ENCODE measurements at regions not wholly inside any gene's neighbourhood (a gene's known extent, or its start where the extent isn't known, plus 50 kb on each side); places are given as distances from the start of the nearest gene placed in this dataset.

- intact Hi-C loops (cut with DNase I), result no loop called here
- no peak for DNase-seq
Measured at GRCh38 chr2:40879305-40879704, 427.4 kb upstream of the SLC8A1 start.

- intact Hi-C loops (cut with DNase I), result no loop called here
Measured at GRCh38 chr2:40886100-40886499, 434.2 kb upstream of the SLC8A1 start.

GRCh38 chr2:40886655-40887054, 434.8 kb upstream of the SLC8A1 start:
- DNase-seq, result no peak
- intact Hi-C loops (cut with DNase I), result no loop called here

More at GRCh38 chr2:40886100-40886499, 434.2 kb upstream of the SLC8A1 start:
- no peak for DNase-seq

GRCh38 chr2:40896358-40896757, 444.5 kb upstream of the SLC8A1 start:
- intact Hi-C loops (cut with DNase I), result no loop called here
- DNase-seq, result no peak

- no peak for DNase-seq
- intact Hi-C loops (cut with DNase I), result no loop called here
Measured at GRCh38 chr2:40914666-40915065, 462.8 kb upstream of the SLC8A1 start.

- intact Hi-C loops (cut with DNase I), result no loop called here
- no peak for DNase-seq
Measured at GRCh38 chr2:40915651-40916050, 463.8 kb upstream of the SLC8A1 start.

- intact Hi-C loops (cut with DNase I), result no loop called here
- no peak for DNase-seq
Measured at GRCh38 chr2:40935349-40935748, 483.5 kb upstream of the SLC8A1 start.

- intact Hi-C loops (cut with DNase I), result no loop called here
- no peak for DNase-seq
Measured at GRCh38 chr2:40937284-40937683, 485.4 kb upstream of the SLC8A1 start.

- intact Hi-C loops (cut with DNase I), result no loop called here
- DNase-seq, result no peak
Measured at GRCh38 chr2:40953341-40953740, 501.5 kb upstream of the SLC8A1 start.

GRCh38 chr2:40955042-40955441, 503.2 kb upstream of the SLC8A1 start:
- intact Hi-C loops (cut with DNase I), result no loop called here
- no peak for DNase-seq

GRCh38 chr2:40955635-40956034, 503.7 kb upstream of the SLC8A1 start:
- intact Hi-C loops (cut with DNase I), result no loop called here
- no peak for DNase-seq

- DNase-seq, result peak in 1 of 10 donors; percentile 49
- intact Hi-C loops (cut with DNase I), result no loop called here
Measured at GRCh38 chr2:40957508-40957907, 505.6 kb upstream of the SLC8A1 start.

- intact Hi-C loops (cut with DNase I), result no loop called here
- DNase-seq, result peak in 1 of 10 donors; percentile 45
Measured at GRCh38 chr2:40962026-40962425, 510.1 kb upstream of the SLC8A1 start.

- DNase-seq, result no peak
- intact Hi-C loops (cut with DNase I), result no loop called here
Measured at GRCh38 chr2:40964509-40965250, 512.8 kb upstream of the SLC8A1 start.

GRCh38 chr2:40967451-40967850, 515.6 kb upstream of the SLC8A1 start:
- intact Hi-C loops (cut with DNase I), result no loop called here
- DNase-seq, result no peak

- intact Hi-C loops (cut with DNase I), result no loop called here
- no peak for DNase-seq
Measured at GRCh38 chr2:40975151-40975550, 523.3 kb upstream of the SLC8A1 start.

GRCh38 chr2:40997362-40997761, 545.5 kb upstream of the SLC8A1 start:
- intact Hi-C loops (cut with DNase I), result no loop called here
- no peak for DNase-seq

- DNase-seq, result no peak
- intact Hi-C loops (cut with DNase I), result no loop called here
Measured at GRCh38 chr2:41000374-41000773, 548.5 kb upstream of the SLC8A1 start.

GRCh38 chr2:41000906-41001305, 549.0 kb upstream of the SLC8A1 start:
- intact Hi-C loops (cut with DNase I), result no loop called here
- no peak for DNase-seq

- no peak for DNase-seq
- intact Hi-C loops (cut with DNase I), result no loop called here
Measured at GRCh38 chr2:41004700-41005099, 552.8 kb upstream of the SLC8A1 start.

GRCh38 chr2:41020358-41020757, 568.5 kb upstream of the SLC8A1 start:
- no peak for DNase-seq
- intact Hi-C loops (cut with DNase I), result no loop called here

GRCh38 chr2:41024816-41025215, 572.9 kb upstream of the SLC8A1 start:
- peak in 6 of 10 donors; percentile 7 to 76 (median 32) for DNase-seq
- intact Hi-C loops (cut with DNase I), result no loop called here

GRCh38 chr2:41026613-41027012, 574.7 kb upstream of the SLC8A1 start:
- DNase-seq, result no peak
- intact Hi-C loops (cut with DNase I), result no loop called here
